Esophagus (tissue), 2 donors: ENCODE measurements at regions not wholly inside any gene's neighbourhood (a gene's known extent, or its start where the extent isn't known, plus 50 kb on each side); places are given as distances from the start of the nearest gene placed in this dataset.

Experiments used
- H3K27ac ChIP-seq, 2 donors: one replicate each; pipeline ENCODE4 v1.5.1; 2013; ENCODE audit warnings: low read depth in 2 of 2, mild to moderate bottlenecking in 2 of 2, inconsistent platforms in 1 of 2, low read length in 1 of 2, moderate library complexity in 1 of 2
- H3K27me3 ChIP-seq, 2 donors: one replicate each; pipeline ENCODE4 v1.6.1; 2013; ENCODE audit warnings: low read length in 2 of 2, control low read depth in 1 of 2, mild to moderate bottlenecking in 1 of 2; ENCODE audit not compliant: insufficient read depth in 2 of 2, control insufficient read depth in 1 of 2
- H3K36me3 ChIP-seq, 2 donors: one replicate each; pipeline ENCODE4 v1.6.1; 2013; ENCODE audit warnings: low read length in 1 of 2; ENCODE audit not compliant: control insufficient read depth in 2 of 2, insufficient read depth in 2 of 2
- H3K4me1 ChIP-seq, 2 donors: one replicate each; pipeline ENCODE4 v1.6.1; 2013; ENCODE audit warnings: low read length in 1 of 2; ENCODE audit not compliant: control insufficient read depth in 2 of 2, insufficient read depth in 2 of 2
- H3K4me3 ChIP-seq, 2 donors: one replicate each; pipeline ENCODE4 v1.5.1; 2013; ENCODE audit warnings: low read length in 2 of 2, mild to moderate bottlenecking in 2 of 2, low read depth in 1 of 2, moderate library complexity in 1 of 2
- H3K9me3 ChIP-seq, 2 donors: one replicate each; pipeline ENCODE4 v1.6.1; 2013; ENCODE audit warnings: mild to moderate bottlenecking in 2 of 2, low read depth in 1 of 2, low read length in 1 of 2, moderate library complexity in 1 of 2; ENCODE audit not compliant: control insufficient read depth in 2 of 2, insufficient read depth in 1 of 2
- WGBS, 2 donors: extraction: QIAGEN DNeasy Blood & Tissue Kit; methylation state at CpG; one replicate each; pipeline ENCODE4 v1.1.7; 2013; 5-methylcytosine and 5-hydroxymethylcytosine counted together
- donor health status: healthy with polysubstance abuse.
- donor health status: Bipolar disorder and iron deficiency.

- no peaks in the 10 kb centered on the region for H3K27me3 ChIP-seq
- H3K4me3 ChIP-seq: no peak overlapping the region
- H3K4me1 ChIP-seq: no peaks in the 10 kb centered on the region
- WGBS, 2 donors: 62 to 69% methylated on average over 2 of the region's 2 CpGs
- no peaks in the 10 kb centered on the region for H3K36me3 ChIP-seq
- H3K9me3 ChIP-seq: no peaks in the 10 kb centered on the region
- H3K27ac ChIP-seq: no peak overlapping the region
Measured at GRCh38 chr2:188092734-188093133, 198.9 kb upstream of the GULP1 start.

- H3K27ac ChIP-seq: no peak overlapping the region
- no peaks in the 10 kb centered on the region for H3K9me3 ChIP-seq
- H3K4me1 ChIP-seq: no peaks in the 10 kb centered on the region
- 81 to 82% methylated on average over 3 of the region's 3 CpGs for WGBS, 2 donors
- H3K4me3 ChIP-seq: no peak overlapping the region
- H3K36me3 ChIP-seq: no peaks in the 10 kb centered on the region
- no peaks in the 10 kb centered on the region for H3K27me3 ChIP-seq
Measured at GRCh38 chr2:188096910-188097309, 194.8 kb upstream of the GULP1 start.

GRCh38 chr2:188102881-188103280 lies 188.8 kb upstream of the GULP1 start:
- Histone ChIP-seq H3K27me3 (no peaks in the 10 kb centered on the region), H3K9me3 (peaks cover 0 to 5% of the 10 kb centered on the region in 2 donors), H3K27ac (no peak overlapping the region), H3K36me3 (no peaks in the 10 kb centered on the region), H3K4me1 (no peaks in the 10 kb centered on the region), H3K4me3 (no peak overlapping the region)
- 73 to 90% methylated on average over 6 of the region's 6 CpGs for WGBS, 2 donors

GRCh38 chr2:188114014-188114413 lies 177.7 kb upstream of the GULP1 start:
- no peaks in the 10 kb centered on the region for H3K36me3 ChIP-seq
- WGBS, 2 donors: 49 to 57% methylated on average over 1 of the region's 1 CpG

DNA sequence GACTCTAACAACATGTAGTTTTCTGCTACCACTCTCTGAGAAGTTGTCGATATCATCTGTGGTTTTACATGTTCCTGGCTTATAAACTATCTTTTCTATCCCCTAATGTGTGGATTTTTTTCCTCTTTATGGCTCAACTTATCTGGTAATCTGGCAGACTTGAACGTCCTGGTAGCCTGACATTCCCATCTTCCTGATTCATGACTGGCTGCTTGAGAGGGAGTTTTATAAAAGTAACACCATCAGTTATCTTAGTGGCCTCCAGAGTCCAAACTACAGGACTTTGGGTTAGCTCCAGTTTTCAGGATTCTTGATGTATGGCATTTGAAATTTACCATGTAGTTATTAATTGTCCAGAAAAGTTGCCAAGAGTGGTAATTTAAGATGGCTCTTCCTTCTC lies 174.0 kb upstream of the GULP1 start:
- Histone ChIP-seq H3K9me3 (no peaks in the 10 kb centered on the region), H3K4me1 (no peaks in the 10 kb centered on the region), H3K36me3 (no peaks in the 10 kb centered on the region), H3K27ac (no peak overlapping the region), H3K4me3 (no peak overlapping the region), H3K27me3 (no peaks in the 10 kb centered on the region)
- WGBS, 2 donors: 56 to 57% methylated on average over 2 of the region's 2 CpGs

More at GRCh38 chr2:188114014-188114413, 177.7 kb upstream of the GULP1 start:
- H3K27ac ChIP-seq: no peak overlapping the region
- no peak overlapping the region for H3K4me3 ChIP-seq
- H3K27me3 ChIP-seq: no peaks in the 10 kb centered on the region
- H3K9me3 ChIP-seq: no peaks in the 10 kb centered on the region
- no peaks in the 10 kb centered on the region for H3K4me1 ChIP-seq

DNA sequence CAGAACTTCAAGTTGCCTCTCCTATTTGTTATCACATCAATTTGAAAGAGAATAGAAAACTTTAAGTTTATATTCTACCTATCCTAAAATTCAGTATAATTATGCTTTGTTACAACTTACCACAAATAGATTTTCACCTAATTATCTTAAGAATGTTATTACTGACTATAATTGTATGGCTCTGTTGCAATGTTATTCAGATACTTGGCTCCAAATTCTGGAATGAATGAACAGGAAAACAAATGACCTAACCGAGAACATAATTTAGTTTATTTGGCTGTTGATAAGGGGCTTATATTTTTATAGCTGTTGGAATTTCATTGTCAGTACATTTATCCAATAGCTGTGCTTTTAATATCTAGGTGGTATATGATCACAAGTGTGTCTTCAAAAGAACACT lies 173.2 kb upstream of the GULP1 start:
- 19 to 44% methylated on average over 1 of the region's 1 CpG for WGBS, 2 donors
- H3K27me3 ChIP-seq: no peaks in the 10 kb centered on the region

GRCh38 chr2:188119112-188119838 lies 172.4 kb upstream of the GULP1 start:
- whole genome bisulfite sequencing, 2 donors: 71 to 77% methylated on average over 5 of the region's 5 CpGs
- Histone ChIP-seq H3K36me3 (no peaks in the 10 kb centered on the region), H3K4me1 (no peaks in the 10 kb centered on the region), H3K9me3 (no peaks in the 10 kb centered on the region), H3K4me3 (no peak overlapping the region), H3K27me3 (no peaks in the 10 kb centered on the region), H3K27ac (no peak overlapping the region)

More for the DNA sequence above, 173.2 kb upstream of the GULP1 start:
- H3K9me3 ChIP-seq: no peaks in the 10 kb centered on the region
- no peaks in the 10 kb centered on the region for H3K4me1 ChIP-seq
- H3K4me3 ChIP-seq: no peak overlapping the region
- no peaks in the 10 kb centered on the region for H3K36me3 ChIP-seq
- H3K27ac ChIP-seq: no peak overlapping the region

GRCh38 chr2:188122985-188123384 lies 168.7 kb upstream of the GULP1 start:
- H3K27me3 ChIP-seq: no peaks in the 10 kb centered on the region
- no peak overlapping the region for H3K27ac ChIP-seq
- H3K9me3 ChIP-seq: no peaks in the 10 kb centered on the region
- H3K4me3 ChIP-seq: no peak overlapping the region
- H3K36me3 ChIP-seq: no peaks in the 10 kb centered on the region
- no peaks in the 10 kb centered on the region for H3K4me1 ChIP-seq

GRCh38 chr2:188129677-188130076 lies 162.0 kb upstream of the GULP1 start:
- 69 to 71% methylated on average over 4 of the region's 4 CpGs for WGBS, 2 donors
- Histone ChIP-seq H3K9me3 (no peaks in the 10 kb centered on the region), H3K27me3 (no peaks in the 10 kb centered on the region), H3K27ac (no peak overlapping the region), H3K4me1 (no peaks in the 10 kb centered on the region), H3K4me3 (no peak overlapping the region), H3K36me3 (no peaks in the 10 kb centered on the region)

DNA sequence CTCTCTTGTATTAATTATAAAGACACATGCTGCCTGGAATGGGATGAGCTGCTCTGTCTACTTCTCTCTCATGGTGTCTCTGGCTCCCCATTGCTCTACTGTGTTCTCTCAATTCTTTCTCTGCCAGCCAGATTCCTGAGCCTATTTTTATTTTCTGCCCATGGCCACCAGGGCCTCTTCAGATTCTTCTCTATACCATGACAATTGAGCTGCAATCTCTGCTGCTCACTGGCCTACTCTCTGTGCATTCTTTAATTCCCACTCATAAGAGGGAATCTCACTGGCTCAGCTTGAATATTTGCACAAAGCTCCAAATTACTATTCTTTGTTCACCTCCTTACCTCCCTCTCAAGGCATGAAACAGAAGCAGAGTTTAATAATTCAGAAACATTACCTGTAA lies 161.4 kb upstream of the GULP1 start:
- Histone ChIP-seq H3K4me1 (no peaks in the 10 kb centered on the region), H3K4me3 (no peak overlapping the region), H3K9me3 (no peaks in the 10 kb centered on the region), H3K36me3 (no peaks in the 10 kb centered on the region), H3K27me3 (no peaks in the 10 kb centered on the region), H3K27ac (no peak overlapping the region)
